K562 (cell line): ENCODE measurements at regions not wholly inside any gene's neighbourhood (a gene's known extent, or its start where the extent isn't known, plus 50 kb on each side); places are given as distances from the start of the nearest gene placed in this dataset.

ENCODE experiments used
- ATAC-seq: fragments of 200-7000 bp; cut with Tn5 transposase; 3 replicates; pipeline ENCODE4 v1.9.1; 2020; ENCODE audit warnings: moderate library complexity
- BruUV-seq: library from RNA; stranded (reverse); fragments of 400-500 nt; replicated peaks from 2 replicates; lab custom pipeline; 2021; lab: Mats Ljungman, UMichigan
- CTCF ChIA-PET: fragments of 300-600 bp; formaldehyde crosslinking; extraction: SDS; loops from one replicate; lab custom pipeline; 2021; ENCODE audit warnings: low intra/inter-chr PET ratio; lab: Yijun Ruan, JAX
- POLR2A ChIA-PET: fragments of 300-600, 350-650 bp; sonication (Branson Sonifier 250); formaldehyde crosslinking; extraction: SDS; loops from one replicate; lab custom pipeline; 2021; ENCODE audit warnings: antibody characterized with exemption, inconsistent platforms; lab: Yijun Ruan, JAX
- DNase-seq, 4 experiments: peaks; one replicate each; pipeline versions ENCODE4 v3.0.0 to v3.0.0-alpha.2; 2011 to 2018; ENCODE audit warnings: low spot score in 3 of 4, mixed read lengths in 3 of 4; ENCODE audit errors: extremely low read depth in 1 of 4
- FAIRE-seq: peaks from 2 replicates; lab custom pipeline; 2011; peaks lifted over from hg19 to GRCh38; lab: Jason Lieb, UNC
- H2AFZ ChIP-seq: 2 replicates; pipeline ENCODE4 v1.6.0; 2011; ENCODE audit warnings: low read depth, low read length, control low read depth, inconsistent platforms
- H3K27ac ChIP-seq: fragments of 200-600 bp; 3 replicates; pipeline ENCODE4 v1.8.0; 2011; ENCODE audit warnings: low read depth, mild to moderate bottlenecking, control low read depth, inconsistent platforms, low read length, moderate library complexity, mixed read lengths; ENCODE audit errors: extremely low read depth
- H3K27me3 ChIP-seq, 2 experiments: fragments of 300-600 bp in 1 of 2; 2 replicates in 1 of 2; 3 replicates in 1 of 2; pipeline versions ENCODE4 v1.6.0 to v1.8.0; 2011; ENCODE audit warnings: inconsistent platforms in 2 of 2, low read length in 2 of 2, mild to moderate bottlenecking in 1 of 2, mixed read lengths in 1 of 2, moderate library complexity in 1 of 2; ENCODE audit not compliant: control insufficient read depth in 2 of 2, insufficient read depth in 2 of 2
- H3K36me3 ChIP-seq: fragments of 300-600 bp; 3 replicates; pipeline ENCODE4 v1.8.0; 2011; ENCODE audit warnings: mild to moderate bottlenecking, low read length, inconsistent platforms; ENCODE audit not compliant: control insufficient read depth, insufficient read depth
- H3K4me1 ChIP-seq, 2 experiments: fragments of 200-600 bp in 1 of 2; replicated peaks in 1 of 2; 2 replicates in 1 of 2; 3 replicates in 1 of 2; pipeline versions ENCODE4 v1.5.1 to v1.8.0; 2011; ENCODE audit warnings: inconsistent platforms in 2 of 2, low read length in 2 of 2, mild to moderate bottlenecking in 1 of 2, mixed read lengths in 1 of 2, moderate library complexity in 1 of 2; ENCODE audit not compliant: control insufficient read depth in 2 of 2, insufficient read depth in 2 of 2
- H3K4me2 ChIP-seq: 2 replicates; pipeline ENCODE4 v1.6.1; 2011; ENCODE audit warnings: low read length, control low read depth, inconsistent platforms, mixed read lengths; ENCODE audit not compliant: insufficient read depth
- H3K4me3 ChIP-seq: fragments of 200-600 bp; sonication (generic), shearing (Covaris generic); 2 replicates; pipeline ENCODE4 v1.5.1; 2016; ENCODE audit warnings: control low read depth, inconsistent platforms
- H3K79me2 ChIP-seq: fragments of 200-600 bp; 3 replicates; pipeline ENCODE4 v1.8.0; 2011; ENCODE audit warnings: low read length, inconsistent platforms; ENCODE audit not compliant: control insufficient read depth, insufficient read depth
- H3K9ac ChIP-seq, 2 experiments: 2 replicates each; pipeline versions ENCODE4 v1.6.0 to v1.6.1; 2011; ENCODE audit warnings: low read depth in 2 of 2, low read length in 2 of 2, control low read depth in 1 of 2, inconsistent platforms in 1 of 2, mild to moderate bottlenecking in 1 of 2, mixed read lengths in 1 of 2; ENCODE audit not compliant: insufficient read depth in 1 of 2
- H3K9me1 ChIP-seq: one replicate; pipeline ENCODE4 v1.6.0; 2011; ENCODE audit warnings: inconsistent platforms, mild to moderate bottlenecking, low read length, moderate library complexity; ENCODE audit not compliant: control insufficient read depth, insufficient read depth
- H3K9me3 ChIP-seq: replicated peaks from 2 replicates; pipeline ENCODE4 v1.5.1; 2011; ENCODE audit warnings: low read depth, low read length, inconsistent platforms; ENCODE audit not compliant: control insufficient read depth, insufficient read depth
- H4K20me1 ChIP-seq: replicated peaks from 2 replicates; pipeline ENCODE4 v1.6.1; 2011; ENCODE audit warnings: low read length, inconsistent platforms, mixed read lengths; ENCODE audit not compliant: control insufficient read depth, insufficient read depth
- GTF3C2 ChIP-seq: IDR thresholded peaks from 3 replicates; pipeline ENCODE4 v1.6.1; 2011; ENCODE audit warnings: borderline replicate concordance, mild to moderate bottlenecking, moderate library complexity; ENCODE audit not compliant: insufficient read length; ENCODE audit errors: extremely low read depth
- KAT7 ChIP-seq: sonication (generic); formaldehyde crosslinking; IDR thresholded peaks from 2 replicates; pipeline ENCODE4 v1.8.0; 2022; ENCODE audit warnings: missing genetic modification reagents, mild to moderate bottlenecking, borderline replicate concordance
- LCOR ChIP-seq: sonication (generic); formaldehyde crosslinking; IDR thresholded peaks from 2 replicates; pipeline ENCODE4 v1.8.0; 2022; ENCODE audit warnings: mild to moderate bottlenecking, missing genetic modification reagents
- NR3C1 ChIP-seq: sonication (generic); formaldehyde crosslinking; IDR thresholded peaks from 2 replicates; pipeline ENCODE4 v1.8.1; 2022; ENCODE audit warnings: missing genetic modification reagents
- RBBP5 ChIP-seq: fragments of 200-600 bp; sonication (generic); IDR thresholded peaks from 2 replicates; pipeline ENCODE4 v1.6.1; 2012; ENCODE audit warnings: borderline replicate concordance, mild to moderate bottlenecking, low read length, control low read depth, inconsistent platforms; ENCODE audit not compliant: insufficient read depth, poor library complexity, severe bottlenecking
- SNAPC5 ChIP-seq: fragments of 250-450 bp; sonication (Bioruptor Pico); IDR thresholded peaks from 2 replicates; pipeline ENCODE4 v1.8.0; 2021; ENCODE audit warnings: moderate library complexity, mild to moderate bottlenecking, inconsistent platforms
- ZNF707 ChIP-seq: fragments of 250-450 bp; sonication (Bioruptor Pico); conservative IDR thresholded peaks from 2 replicates; pipeline ENCODE4 v1.8.0; 2022; ENCODE audit warnings: inconsistent platforms, mild to moderate bottlenecking, moderate library complexity
- whole genome bisulfite sequencing: fragments of 100-300 bp; shearing (Covaris generic); methylation state at CpG from one replicate; pipeline ENCODE4 v1.1.6; 2016; ENCODE audit warnings: low coverage, mixed read lengths; ENCODE audit not compliant: insufficient coverage; ENCODE audit errors: missing lambda C conversion rate; 5-methylcytosine and 5-hydroxymethylcytosine counted together
- in situ Hi-C: fragments of 300-500 bp; cut with MboI; formaldehyde crosslinking; loops from 4 replicates; pipeline ENCODE4 v1.15.0; 2018; ENCODE audit warnings: inconsistent platforms, mixed read lengths
- intact Hi-C: fragments of 100-400 bp; cut with micrococcal nuclease; formaldehyde crosslinking; loops from 2 replicates; pipeline ENCODE4 v1.14.2; 2022

- TF ChIP-seq GTF3C2 = no peak
- TF ChIP-seq KAT7 = no peak
- no peak for TF ChIP-seq ZNF707 (CRISPR knock-in tag)
- no peak for TF ChIP-seq NR3C1 (CRISPR knock-in tag)
These were observed 364.3 kb downstream of the FBXW7 start (continued) for GRCh38 chr4:152171556-152171955.

- Histone ChIP-seq H2AFZ (no peak overlapping the region), H3K4me2 (no peak overlapping the region), H3K9me1 (no peaks in the 10 kb centered on the region)
- TF ChIP-seq LCOR (CRISPR knock-in tag) (no peak), RBBP5 (no peak), SNAPC5 (no peak)
- TF ChIP-seq, all 486 proteins: peak for 0
- H3K79me2 ChIP-seq = no peaks in the 10 kb centered on the region
- H3K4me1 ChIP-seq = no peaks in the 10 kb centered on the region
- in situ Hi-C loops (no loop called here), intact Hi-C loops (no loop called here)
- DNase-seq = no peak
- no TSS peak for BruUV-seq
- H3K9me3 ChIP-seq = no peaks in the 10 kb centered on the region
- ATAC-seq = no peak
- ChIA-PET CTCF (no interaction called here), POLR2A (interaction anchor here (0.6 to 0.8 kb wide), 2 partner anchors 636 to 1256 kb away, joined by 3 read pairs; no protein-coding TSS in a partner anchor)
- H3K27ac ChIP-seq = no peak overlapping the region
- no peaks in the 10 kb centered on the region; the same call in 1 of the 2 replicates for H4K20me1 ChIP-seq
- FAIRE-seq = no peak
- WGBS = 2% methylated on average over 6 of the region's 6 CpGs
- H3K36me3 ChIP-seq = no peaks in the 10 kb centered on the region
- peaks cover 0 to 10% of the 10 kb centered on the region in 2 experiments; a peak in 2 of 5 replicates for H3K27me3 ChIP-seq
- no peak overlapping the region for H3K9ac ChIP-seq
- no peak overlapping the region for H3K4me3 ChIP-seq
These were observed 366.2 kb downstream of the FBXW7 start for GRCh38 chr4:152169683-152170082.
